ENCODE measurements at regions not wholly inside any gene's neighbourhood (a gene's known extent, or its start where the extent isn't known, plus 50 kb on each side); places are given as distances from the start of the nearest gene placed in this dataset.

- Mint-ChIP-seq H3K27ac (ENCODE audit: unreplicated experiment) (no peak overlapping the region), H3K9me3 (no peaks in the 10 kb centered on the region), H3K36me3 (ENCODE audit: low read depth) (no peaks in the 10 kb centered on the region), H3K4me3 (no peak overlapping the region), H3K27me3 (ENCODE audit: low read depth) (no peaks in the 10 kb centered on the region), H3K4me1 (peaks cover 11% of the 10 kb centered on the region)
- DNase-seq (ENCODE audit: low read depth, low spot score) = no peak
- TF ChIP-seq CTCF (conservative IDR thresholded peaks at IDR 0.05) = no peak
Measured at GRCh38 chr1:40914927-40915569, 52.9 kb upstream of the CITED4 start.

- no peak for TF ChIP-seq CTCF (conservative IDR thresholded peaks at IDR 0.05)
- Mint-ChIP-seq H3K9me3 (no peaks in the 10 kb centered on the region), H3K4me1 (peaks cover 11% of the 10 kb centered on the region), H3K4me3 (no peak overlapping the region), H3K27ac (ENCODE audit: unreplicated experiment) (no peak overlapping the region), H3K27me3 (ENCODE audit: low read depth) (no peaks in the 10 kb centered on the region), H3K36me3 (ENCODE audit: low read depth) (no peaks in the 10 kb centered on the region)
- DNase-seq (ENCODE audit: low read depth, low spot score) = no peak
Measured at GRCh38 chr1:40915581-40915980, 53.4 kb upstream of the CITED4 start.

- H3K9me3 Mint-ChIP-seq = no peaks in the 10 kb centered on the region
- no peak for TF ChIP-seq CTCF (conservative IDR thresholded peaks at IDR 0.05)
- H3K4me3 Mint-ChIP-seq = no peak overlapping the region
- H3K27ac Mint-ChIP-seq (ENCODE audit: unreplicated experiment) = peak overlapping the region; percentile 35
- H3K36me3 Mint-ChIP-seq (ENCODE audit: low read depth) = no peaks in the 10 kb centered on the region
- no peaks in the 10 kb centered on the region for H3K27me3 Mint-ChIP-seq (ENCODE audit: low read depth)
- no peak for DNase-seq (ENCODE audit: low read depth, low spot score)
- H3K4me1 Mint-ChIP-seq = peaks cover 11% of the 10 kb centered on the region
Measured at GRCh38 chr1:40917995-40918711, 56.0 kb upstream of the CITED4 start.

GRCh38 chr1:40919475-40920011, 57.4 kb upstream of the CITED4 start:
- H3K36me3 Mint-ChIP-seq (ENCODE audit: low read depth) = no peaks in the 10 kb centered on the region
- no peaks in the 10 kb centered on the region for H3K9me3 Mint-ChIP-seq
- H3K4me3 Mint-ChIP-seq = no peak overlapping the region
- H3K4me1 Mint-ChIP-seq = peaks cover 10% of the 10 kb centered on the region
- no peaks in the 10 kb centered on the region for H3K27me3 Mint-ChIP-seq (ENCODE audit: low read depth)
- DNase-seq (ENCODE audit: low read depth, low spot score) = no peak
- no peak for TF ChIP-seq CTCF (conservative IDR thresholded peaks at IDR 0.05)
- H3K27ac Mint-ChIP-seq (ENCODE audit: unreplicated experiment) = peak overlapping the region; percentile 8

GRCh38 chr1:40921522-40921921, 58.0 kb upstream of the CTPS1 start:
- Mint-ChIP-seq H3K4me3 (no peak overlapping the region), H3K27me3 (ENCODE audit: low read depth) (no peaks in the 10 kb centered on the region), H3K9me3 (no peaks in the 10 kb centered on the region), H3K27ac (ENCODE audit: unreplicated experiment) (no peak overlapping the region), H3K36me3 (ENCODE audit: low read depth) (no peaks in the 10 kb centered on the region), H3K4me1 (peaks cover 10% of the 10 kb centered on the region)
- DNase-seq (ENCODE audit: low read depth, low spot score) = no peak
- no peak for TF ChIP-seq CTCF (conservative IDR thresholded peaks at IDR 0.05)
